PFSK-1 (cell line): ENCODE measurements at regions not wholly inside any gene's neighbourhood (a gene's known extent, or its start where the extent isn't known, plus 50 kb on each side); places are given as distances from the start of the nearest gene placed in this dataset.

Source experiments
- FOXP2 ChIP-seq: optimal IDR thresholded peaks from 2 replicates; pipeline ENCODE3; 2011; ENCODE audit warnings: borderline replicate concordance, control low read depth, inconsistent platforms; ENCODE audit not compliant: insufficient read depth; ENCODE audit errors: extremely low read length, extremely low read depth
- POLR2AphosphoS5 ChIP-seq: IDR thresholded peaks from 2 replicates; pipeline ENCODE4 v1.6.1; 2012; ENCODE audit warnings: low read depth, mild to moderate bottlenecking, control low read depth, low read length, moderate library complexity
- REST ChIP-seq, 2 experiments: IDR thresholded peaks; 2 replicates each; pipeline versions ENCODE4 v1.6.1 to v1.8.0; 2011 to 2012; ENCODE audit warnings: low read depth in 2 of 2, low read length in 2 of 2, control low read depth in 1 of 2, inconsistent platforms in 1 of 2, mild to moderate bottlenecking in 1 of 2, moderate library complexity in 1 of 2; ENCODE audit not compliant: insufficient read depth in 1 of 2
- SIN3A ChIP-seq: IDR thresholded peaks from 2 replicates; pipeline ENCODE4 v1.6.1; 2012; ENCODE audit warnings: mild to moderate bottlenecking, low read length, moderate library complexity, borderline replicate concordance; ENCODE audit not compliant: insufficient read depth
- TAF1 ChIP-seq: IDR thresholded peaks from 2 replicates; pipeline ENCODE4 v1.6.1; 2012; ENCODE audit warnings: low read length, control low read depth, borderline replicate concordance; ENCODE audit not compliant: insufficient read depth

GRCh38 chr15:68500363-68501258 is 68.6 kb upstream of the ITGA11 start:
- TF ChIP-seq SIN3A, result no peak
- no peak for TF ChIP-seq REST (IDR thresholded peaks at IDR 0.05; ENCODE audit: insufficient read depth in 1 of 2, low read depth in 2 of 2, low read length in 2 of 2)
- no peak for TF ChIP-seq TAF1
- TF ChIP-seq POLR2AphosphoS5, result no peak
- TF ChIP-seq FOXP2, result no peak

GRCh38 chr15:68501259-68501591 is 69.3 kb upstream of the ITGA11 start:
- no peak for TF ChIP-seq POLR2AphosphoS5
- TF ChIP-seq FOXP2, result no peak
- no peak for TF ChIP-seq TAF1
- TF ChIP-seq SIN3A, result no peak
- TF ChIP-seq REST (IDR thresholded peaks at IDR 0.05; ENCODE audit: insufficient read depth in 1 of 2, low read depth in 2 of 2, low read length in 2 of 2), result no peak

GRCh38 chr15:68501616-68502015 is 69.7 kb upstream of the ITGA11 start:
- TF ChIP-seq SIN3A (no peak), TAF1 (no peak), REST (IDR thresholded peaks at IDR 0.05; ENCODE audit: insufficient read depth in 1 of 2, low read depth in 2 of 2, low read length in 2 of 2) (no peak), FOXP2 (no peak)

GRCh38 chr15:68502398-68502901 is 70.5 kb upstream of the ITGA11 start:
- TF ChIP-seq TAF1, result no peak
- no peak for TF ChIP-seq REST (IDR thresholded peaks at IDR 0.05; ENCODE audit: insufficient read depth in 1 of 2, low read depth in 2 of 2, low read length in 2 of 2)
- no peak for TF ChIP-seq FOXP2
- TF ChIP-seq POLR2AphosphoS5, result no peak
- TF ChIP-seq SIN3A, result no peak
